ENCODE measurements at regions not wholly inside any gene's neighbourhood (a gene's known extent, or its start where the extent isn't known, plus 50 kb on each side); places are given as distances from the start of the nearest gene placed in this dataset.
"Not testable (repeated sequence)": the region's sequence is repeated elsewhere in the genome, so short reads cannot be mapped to it uniquely, and the experiment has no call there.

GRCh38 chr4:3937849-3938562, 171.8 kb downstream of the ADRA2C start:
- H3K27me3 ChIP-seq (ENCODE audit: control insufficient read depth in 2 of 2, insufficient read depth in 2 of 2, low read length in 2 of 2); intact Hi-C loops (cut with micrococcal nuclease); H4K20me1 ChIP-seq (replicated peaks; ENCODE audit: control insufficient read depth, insufficient read depth, low read length); POLR2A ChIA-PET; H3K9me3 ChIP-seq (replicated peaks; ENCODE audit: control insufficient read depth, insufficient read depth, low read depth, low read length); FAIRE-seq; H3K9me1 ChIP-seq (ENCODE audit: control insufficient read depth, insufficient read depth, low read length); in situ Hi-C loops (cut with MboI); BruUV-seq (replicated peaks); ATAC-seq; CTCF ChIA-PET (ENCODE audit: low intra/inter-chr PET ratio); H3K79me2 ChIP-seq (ENCODE audit: control insufficient read depth, insufficient read depth, low read length); H3K36me3 ChIP-seq (ENCODE audit: control insufficient read depth, insufficient read depth, low read length); TF ChIP-seq NR2C2 (CRISPR knock-in tag; IDR thresholded peaks at IDR 0.05); MYBL2 (CRISPR knock-in tag; IDR thresholded peaks at IDR 0.05; ENCODE audit: borderline replicate concordance): not testable (repeated sequence)
- peak; percentile 11 to 38 (median 34) for DNase-seq (ENCODE audit: extremely low read depth in 1 of 4, low spot score in 3 of 4)
- Histone ChIP-seq H3K27ac (ENCODE audit: extremely low read depth, low read depth, low read length) (peak overlapping the region; percentile 74; the same call in 2 of the 3 replicates), H3K4me3 (peak overlapping the region; percentile 29), H3K4me1 (replicated peaks in 1 of 2; ENCODE audit: control insufficient read depth in 2 of 2, insufficient read depth in 2 of 2, low read length in 2 of 2) (peaks cover 9 to 17% of the 10 kb centered on the region in 2 experiments; a peak in 4 of 5 replicates), H3K4me2 (ENCODE audit: insufficient read depth, low read length) (peak overlapping the region; percentile 55), H3K9ac (ENCODE audit: insufficient read depth in 1 of 2, low read depth in 2 of 2, low read length in 2 of 2) (peak overlapping the region; percentile 31 to 58; a peak in 3 of 4 replicates), H2AFZ (ENCODE audit: low read depth, low read length) (peak overlapping the region; percentile 94)
- WGBS (ENCODE audit: insufficient coverage, low coverage, missing lambda C conversion rate) = 10% methylated on average over 10 of the region's 18 CpGs
- TF ChIP-seq SMAD4 (CRISPR knock-in tag; conservative IDR thresholded peaks at IDR 0.05) (0 out of 2 replicates have a peak, but pooled peaks have one; percentile 24), RBFOX2 (IDR thresholded peaks at IDR 0.05; ENCODE audit: low read depth, low read length) (peak; percentile 63), TFAP4 (CRISPR knock-in tag; IDR thresholded peaks at IDR 0.05; ENCODE audit: borderline replicate concordance) (peak; percentile 86), ELF1 (tag; IDR thresholded peaks at IDR 0.05) (0 out of 2 replicates have a peak, but pooled peaks have one; percentile 31), SMARCA4 (IDR thresholded peaks at IDR 0.05) (peak; percentile 31; the same call in 1 of the 2 replicates), NR2C2 (tag; IDR thresholded peaks at IDR 0.05) (peak; percentile 13; the same call in 1 of the 2 replicates), MYBL2 (IDR thresholded peaks at IDR 0.05; ENCODE audit: low read depth) (peak; percentile 59; the same call in 1 of the 2 replicates), YY1 (IDR thresholded peaks at IDR 0.05; ENCODE audit: borderline replicate concordance in 1 of 3, control insufficient read depth in 1 of 3, extremely low read depth in 1 of 3, insufficient read depth in 3 of 3, insufficient read length in 1 of 3, insufficient replicate concordance in 2 of 3, low read depth in 1 of 3, low read length in 2 of 3) (peak in 1 of 3 experiments; percentile 38), POLR2A (conservative IDR thresholded peaks at IDR 0.05) (0 out of 2 replicates have a peak, but pooled peaks have one; percentile 55), FOSL1 (tag; conservative IDR thresholded peaks at IDR 0.05) (peak; percentile 57), PKNOX1 (IDR thresholded peaks at IDR 0.05) (peak; percentile 79), ESRRA (IDR thresholded peaks at IDR 0.05; ENCODE audit: borderline replicate concordance, low read depth) (peak; percentile 91)
- TF ChIP-seq, protein P1, sequence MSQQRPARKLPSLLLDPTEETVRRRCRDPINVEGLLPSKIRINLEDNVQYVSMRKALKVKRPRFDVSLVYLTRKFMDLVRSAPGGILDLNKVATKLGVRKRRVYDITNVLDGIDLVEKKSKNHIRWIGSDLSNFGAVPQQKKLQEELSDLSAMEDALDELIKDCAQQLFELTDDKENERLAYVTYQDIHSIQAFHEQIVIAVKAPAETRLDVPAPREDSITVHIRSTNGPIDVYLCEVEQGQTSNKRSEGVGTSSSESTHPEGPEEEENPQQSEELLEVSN (IDR thresholded peaks at IDR 0.05; ENCODE audit: borderline replicate concordance in 1 of 2, extremely low read depth in 1 of 2, insufficient read depth in 1 of 2, insufficient read length in 1 of 2, low read depth in 1 of 2, low read length in 1 of 2, poor library complexity in 1 of 2, severe bottlenecking in 1 of 2) = peak in 1 of 2 experiments; percentile 47
- TF ChIP-seq, protein P2, sequence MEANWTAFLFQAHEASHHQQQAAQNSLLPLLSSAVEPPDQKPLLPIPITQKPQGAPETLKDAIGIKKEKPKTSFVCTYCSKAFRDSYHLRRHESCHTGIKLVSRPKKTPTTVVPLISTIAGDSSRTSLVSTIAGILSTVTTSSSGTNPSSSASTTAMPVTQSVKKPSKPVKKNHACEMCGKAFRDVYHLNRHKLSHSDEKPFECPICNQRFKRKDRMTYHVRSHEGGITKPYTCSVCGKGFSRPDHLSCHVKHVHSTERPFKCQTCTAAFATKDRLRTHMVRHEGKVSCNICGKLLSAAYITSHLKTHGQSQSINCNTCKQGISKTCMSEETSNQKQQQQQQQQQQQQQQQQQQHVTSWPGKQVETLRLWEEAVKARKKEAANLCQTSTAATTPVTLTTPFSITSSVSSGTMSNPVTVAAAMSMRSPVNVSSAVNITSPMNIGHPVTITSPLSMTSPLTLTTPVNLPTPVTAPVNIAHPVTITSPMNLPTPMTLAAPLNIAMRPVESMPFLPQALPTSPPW (CRISPR knock-in tag; IDR thresholded peaks at IDR 0.05) = peak; percentile 51

Data from K562 (cell line).